Bronchial epithelial cell (primary cell): ENCODE measurements at regions not wholly inside any gene's neighbourhood (a gene's known extent, or its start where the extent isn't known, plus 50 kb on each side); places are given as distances from the start of the nearest gene placed in this dataset.

ENCODE experiments used
- DNase-seq: peaks from one replicate; pipeline ENCODE4 v3.0.0-alpha.2; 2010; ENCODE audit warnings: low read depth
- FAIRE-seq: peaks from 2 replicates; lab custom pipeline; 2011; peaks lifted over from hg19 to GRCh38; lab: Jason Lieb, UNC
- H3K27me3 ChIP-seq: 2 replicates; pipeline ENCODE4 v1.5.1; 2011; ENCODE audit warnings: low read length; ENCODE audit not compliant: control insufficient read depth, insufficient read depth
- H3K36me3 ChIP-seq: 2 replicates; pipeline ENCODE4 v1.5.1; 2011; ENCODE audit warnings: low read length; ENCODE audit not compliant: control insufficient read depth, insufficient read depth
- H3K4me3 ChIP-seq: 2 replicates; pipeline ENCODE4 v1.5.1; 2011; ENCODE audit warnings: mild to moderate bottlenecking, low read depth, low read length, control low read depth
- TF ChIP-seq, protein P1 (sequence below): IDR thresholded peaks from 2 replicates; pipeline ENCODE4 v1.5.1; 2011; ENCODE audit warnings: mild to moderate bottlenecking, moderate library complexity, low read length, control low read depth, inconsistent platforms; ENCODE audit not compliant: insufficient read depth, severe bottlenecking

DNA sequence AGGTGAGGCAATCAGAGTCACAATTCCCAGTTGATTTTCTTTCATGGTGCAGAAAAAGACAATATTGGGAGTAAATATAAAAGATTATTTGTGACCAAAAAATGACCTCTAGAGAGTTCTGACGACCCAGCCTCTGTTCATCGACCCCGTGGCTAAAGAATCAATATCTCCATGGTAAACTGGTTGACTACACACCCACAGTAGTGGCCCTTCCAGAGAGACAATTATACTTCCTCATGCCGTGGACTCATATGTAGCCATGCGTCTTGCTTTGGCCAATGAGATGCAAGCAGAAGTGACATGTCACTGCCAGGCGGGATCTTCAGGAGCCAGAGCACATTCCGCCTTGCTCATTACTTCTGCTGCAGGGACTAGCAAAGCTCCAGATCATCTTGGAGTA, 163.3 kb upstream of the RAD23B start:
- Histone ChIP-seq H3K27me3 (peaks cover 5% of the 10 kb centered on the region), H3K4me3 (no peak overlapping the region), H3K36me3 (no peaks in the 10 kb centered on the region)
- FAIRE-seq (no peak), DNase-seq (no peak)
- TF ChIP-seq, protein P1, sequence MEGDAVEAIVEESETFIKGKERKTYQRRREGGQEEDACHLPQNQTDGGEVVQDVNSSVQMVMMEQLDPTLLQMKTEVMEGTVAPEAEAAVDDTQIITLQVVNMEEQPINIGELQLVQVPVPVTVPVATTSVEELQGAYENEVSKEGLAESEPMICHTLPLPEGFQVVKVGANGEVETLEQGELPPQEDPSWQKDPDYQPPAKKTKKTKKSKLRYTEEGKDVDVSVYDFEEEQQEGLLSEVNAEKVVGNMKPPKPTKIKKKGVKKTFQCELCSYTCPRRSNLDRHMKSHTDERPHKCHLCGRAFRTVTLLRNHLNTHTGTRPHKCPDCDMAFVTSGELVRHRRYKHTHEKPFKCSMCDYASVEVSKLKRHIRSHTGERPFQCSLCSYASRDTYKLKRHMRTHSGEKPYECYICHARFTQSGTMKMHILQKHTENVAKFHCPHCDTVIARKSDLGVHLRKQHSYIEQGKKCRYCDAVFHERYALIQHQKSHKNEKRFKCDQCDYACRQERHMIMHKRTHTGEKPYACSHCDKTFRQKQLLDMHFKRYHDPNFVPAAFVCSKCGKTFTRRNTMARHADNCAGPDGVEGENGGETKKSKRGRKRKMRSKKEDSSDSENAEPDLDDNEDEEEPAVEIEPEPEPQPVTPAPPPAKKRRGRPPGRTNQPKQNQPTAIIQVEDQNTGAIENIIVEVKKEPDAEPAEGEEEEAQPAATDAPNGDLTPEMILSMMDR, result no peak

- FAIRE-seq (no peak), DNase-seq (no peak)
- Histone ChIP-seq H3K27me3 (peaks cover 7% of the 10 kb centered on the region), H3K36me3 (no peaks in the 10 kb centered on the region), H3K4me3 (no peak overlapping the region)
- TF ChIP-seq, protein P1, result no peak
These were observed 159.7 kb upstream of the RAD23B start for GRCh38 chr9:107123389-107123788.

DNA sequence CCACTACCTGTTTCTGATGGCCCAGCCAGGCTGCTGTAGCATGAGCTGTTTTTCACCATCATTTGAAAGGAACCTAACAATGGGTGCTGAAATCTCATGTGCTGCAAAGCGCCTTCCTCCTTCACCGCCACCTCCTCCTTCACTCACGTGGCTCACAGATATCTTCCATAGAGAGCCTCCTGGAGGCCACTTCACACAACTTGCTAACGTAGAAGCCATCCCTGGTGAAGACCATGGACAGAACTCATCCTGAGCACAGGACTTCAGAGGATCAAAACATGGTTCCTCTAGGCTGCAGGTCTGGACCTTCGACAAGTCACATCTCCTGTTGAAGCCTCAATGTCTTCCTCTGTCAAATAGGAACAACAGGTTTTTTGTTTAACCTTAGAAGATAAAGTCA, 155.5 kb upstream of the RAD23B start:
- H3K36me3 ChIP-seq, result no peaks in the 10 kb centered on the region
- no peak overlapping the region for H3K4me3 ChIP-seq
- H3K27me3 ChIP-seq, result peaks cover 6% of the 10 kb centered on the region
- TF ChIP-seq, protein P1, result no peak
- FAIRE-seq (peak; percentile 18), DNase-seq (no peak)

DNA sequence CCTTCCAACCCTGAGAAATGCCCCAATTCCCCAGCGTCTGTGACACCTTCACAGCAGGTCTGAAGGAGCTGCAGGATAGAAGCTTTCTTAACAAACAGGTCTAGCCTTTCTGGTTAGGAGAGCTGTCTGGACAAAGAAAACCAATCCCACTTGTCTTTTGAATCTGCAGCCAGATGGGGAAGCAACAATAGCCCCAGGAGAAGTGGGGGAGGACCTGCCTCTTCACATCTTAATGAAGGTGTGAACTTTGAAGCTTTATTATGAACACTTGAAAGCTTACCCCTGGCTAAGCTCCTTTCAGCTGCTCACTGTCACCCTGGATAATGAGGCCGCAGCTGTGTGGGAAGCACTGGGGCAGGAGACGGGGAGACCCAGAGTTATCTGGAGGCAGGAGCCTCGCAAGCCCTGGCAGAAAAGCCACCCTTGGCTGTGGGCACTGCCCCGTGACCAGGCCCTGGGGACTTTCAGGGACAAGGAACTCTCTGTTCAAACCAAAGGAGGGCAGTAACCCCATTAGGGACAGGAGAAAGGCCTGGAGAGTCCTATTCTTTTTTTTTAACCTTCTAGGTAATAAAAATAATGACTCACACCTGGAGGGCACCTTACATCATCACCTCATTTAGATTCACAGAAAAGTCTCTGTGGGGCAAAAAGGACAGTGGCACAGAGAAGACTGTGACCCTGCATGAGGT, 151.8 kb upstream of the RAD23B start:
- Histone ChIP-seq H3K36me3 (no peaks in the 10 kb centered on the region), H3K4me3 (no peak overlapping the region), H3K27me3 (peaks cover 5% of the 10 kb centered on the region)
- FAIRE-seq, result no peak
- peak; percentile 35 for DNase-seq
- TF ChIP-seq, protein P1, result no peak

DNA sequence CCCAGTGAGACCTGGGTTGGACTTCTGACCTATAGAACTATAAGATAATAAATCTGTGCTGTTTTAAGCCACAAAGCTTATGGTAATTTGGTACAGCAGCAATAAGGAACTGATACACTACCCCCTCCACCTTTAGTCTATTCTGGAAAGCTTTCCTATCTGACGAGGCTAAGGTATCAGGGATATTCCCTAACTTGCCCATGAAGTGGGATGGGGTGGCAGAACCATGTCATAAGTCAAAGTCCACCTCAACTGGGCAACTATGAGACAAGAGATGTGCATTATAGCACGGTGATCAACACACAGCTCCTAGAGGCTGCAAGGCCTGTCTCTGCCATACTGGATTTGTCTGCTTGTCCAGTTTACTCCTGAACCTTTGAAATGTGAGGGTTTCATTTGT, 146.8 kb upstream of the RAD23B start:
- no peak overlapping the region for H3K4me3 ChIP-seq
- TF ChIP-seq, protein P1, result no peak
- peak; percentile 75 for FAIRE-seq
- DNase-seq, result no peak
- H3K36me3 ChIP-seq, result no peaks in the 10 kb centered on the region
- H3K27me3 ChIP-seq, result peaks cover 3% of the 10 kb centered on the region
